HUES6 (cell line): ENCODE measurements at regions not wholly inside any gene's neighbourhood (a gene's known extent, or its start where the extent isn't known, plus 50 kb on each side); places are given as distances from the start of the nearest gene placed in this dataset.
"Not testable (repeated sequence)": the region's sequence is repeated elsewhere in the genome, so short reads cannot be mapped to it uniquely, and the experiment has no call there.

Experiments
- H3K27ac ChIP-seq: 2 replicates; pipeline ENCODE4 v1.7.0; 2013; ENCODE audit warnings: low read depth, mild to moderate bottlenecking, low read length, inconsistent platforms
- H3K27me3 ChIP-seq: 2 replicates; pipeline ENCODE4 v1.6.1; 2013; ENCODE audit warnings: low read length; ENCODE audit not compliant: control insufficient read depth, insufficient read depth
- H3K36me3 ChIP-seq: 2 replicates; pipeline ENCODE4 v1.6.1; 2013; ENCODE audit warnings: low read length; ENCODE audit not compliant: control insufficient read depth, insufficient read depth
- H3K4me1 ChIP-seq: 2 replicates; pipeline ENCODE4 v1.6.1; 2013; ENCODE audit warnings: low read length; ENCODE audit not compliant: control insufficient read depth, insufficient read depth
- H3K4me3 ChIP-seq: 2 replicates; pipeline ENCODE4 v1.5.1; 2013; ENCODE audit warnings: low read depth, low read length
- H3K9ac ChIP-seq: one replicate; pipeline ENCODE4 v1.6.1; 2013; ENCODE audit warnings: mild to moderate bottlenecking, low read length
- H3K9me3 ChIP-seq: 2 replicates; pipeline ENCODE4 v1.6.1; 2013; ENCODE audit warnings: low read depth, low read length; ENCODE audit not compliant: control insufficient read depth, insufficient read depth

DNA sequence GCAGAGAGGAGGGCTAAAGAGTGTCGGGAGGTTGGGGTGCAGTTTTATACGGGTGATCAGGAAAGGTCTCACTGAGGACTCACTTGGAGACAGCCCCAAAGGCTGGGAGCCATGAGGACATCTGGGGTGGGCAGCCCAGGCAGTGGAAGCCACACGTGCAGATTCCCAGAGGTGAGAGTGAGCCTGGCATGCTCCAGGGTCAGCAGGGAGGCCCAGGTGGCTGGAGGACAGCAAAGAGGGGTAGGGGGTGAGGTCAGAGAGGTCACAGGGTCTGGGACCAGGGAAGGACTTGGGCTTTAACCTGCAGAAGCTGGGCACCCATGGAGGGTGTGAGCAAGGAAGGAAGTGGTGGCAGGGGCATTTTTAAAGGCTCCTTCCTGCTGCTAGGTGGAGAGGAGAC, 481.7 kb downstream of the MATN1 start:
- H3K9me3 ChIP-seq: no peaks in the 10 kb centered on the region
- no peak overlapping the region for H3K4me3 ChIP-seq
- no peaks in the 10 kb centered on the region for H3K36me3 ChIP-seq
- no peak overlapping the region for H3K9ac ChIP-seq
- H3K27ac ChIP-seq: no peak overlapping the region; the same call in 1 of the 2 replicates
- H3K4me1 ChIP-seq: peaks cover 23% of the 10 kb centered on the region
- H3K27me3 ChIP-seq: no peaks in the 10 kb centered on the region

DNA sequence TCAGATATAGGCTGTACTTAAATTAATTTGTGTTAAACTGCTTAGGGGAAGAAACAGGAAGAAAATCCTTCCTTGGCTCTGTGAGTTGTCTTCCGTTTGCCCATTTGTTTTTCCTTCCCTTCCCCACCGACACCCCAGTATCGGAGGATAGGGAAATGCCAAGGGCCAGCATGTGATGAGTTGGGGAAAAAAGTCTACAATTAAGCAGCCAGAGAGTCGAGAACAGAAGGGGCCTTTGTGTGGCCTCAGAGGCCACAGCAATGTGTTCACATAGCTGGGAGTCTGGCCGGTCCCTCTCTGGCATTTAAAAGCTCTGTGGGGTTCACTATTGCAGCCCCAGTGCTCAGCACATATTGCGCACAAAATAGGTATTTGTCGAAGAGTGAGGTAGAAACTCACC, 489.3 kb downstream of the MATN1 start:
- no peak overlapping the region for H3K27ac ChIP-seq
- H3K4me3 ChIP-seq: no peak overlapping the region
- no peak overlapping the region for H3K9ac ChIP-seq
- no peaks in the 10 kb centered on the region for H3K27me3 ChIP-seq
- no peaks in the 10 kb centered on the region for H3K4me1 ChIP-seq
- H3K9me3 ChIP-seq: peaks cover 3% of the 10 kb centered on the region; the same call in 1 of the 2 replicates
- H3K36me3 ChIP-seq: no peaks in the 10 kb centered on the region

DNA sequence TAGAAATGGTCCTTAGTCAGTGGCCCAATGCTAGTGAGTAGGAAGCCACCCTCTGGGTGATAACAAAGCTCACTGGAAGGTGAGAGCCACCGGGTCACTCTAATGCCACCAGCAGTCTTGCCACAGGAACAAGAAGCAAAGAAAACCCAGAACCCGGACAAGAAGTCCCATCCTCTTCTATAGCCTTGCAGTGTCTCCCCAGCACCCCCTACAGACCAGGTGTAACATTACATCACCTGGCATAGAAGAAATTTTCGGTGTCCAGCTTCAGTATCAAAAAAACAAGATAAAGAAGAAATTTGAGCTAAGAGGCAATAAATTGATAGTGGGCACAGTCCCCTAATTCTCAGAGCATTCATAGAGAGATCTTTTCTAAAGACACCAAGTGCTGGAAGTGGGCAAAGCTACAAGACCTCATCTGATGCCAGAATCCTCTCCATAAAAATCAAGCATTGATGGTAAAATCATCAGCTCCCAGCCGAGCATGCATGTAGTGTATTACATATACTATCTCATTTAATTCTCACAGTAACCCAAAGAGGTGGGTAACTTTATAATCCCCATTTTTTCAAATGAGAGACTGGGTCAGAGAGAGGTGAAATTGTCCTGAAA, 491.0 kb downstream of the MATN1 start:
- H3K9me3 ChIP-seq: peaks cover 3% of the 10 kb centered on the region; the same call in 1 of the 2 replicates
- no peaks in the 10 kb centered on the region for H3K4me1 ChIP-seq
- no peaks in the 10 kb centered on the region for H3K27me3 ChIP-seq
- H3K27ac ChIP-seq: no peak overlapping the region
- no peak overlapping the region for H3K9ac ChIP-seq
- no peak overlapping the region for H3K4me3 ChIP-seq
- H3K36me3 ChIP-seq: no peaks in the 10 kb centered on the region

DNA sequence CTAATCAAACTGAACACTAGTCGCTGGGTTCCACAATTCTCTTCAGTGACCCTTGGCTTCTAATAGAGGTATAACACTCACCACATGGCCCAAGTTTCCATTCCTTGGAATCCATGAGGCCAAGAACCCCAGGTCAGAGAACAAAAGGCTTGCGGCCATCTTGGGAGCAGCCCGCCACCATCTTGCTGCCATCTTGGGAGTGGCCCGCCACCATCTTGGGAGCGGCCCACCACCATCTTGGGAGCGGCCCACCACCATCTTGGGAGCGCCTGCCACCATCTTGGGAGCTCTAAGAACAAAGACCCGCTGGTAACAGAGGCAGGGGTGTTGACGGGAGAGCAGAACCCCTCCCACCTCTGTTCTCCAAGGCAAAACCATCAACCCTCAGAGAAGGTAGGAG, 493.4 kb downstream of the MATN1 start:
- H3K27me3 ChIP-seq: no peaks in the 10 kb centered on the region
- no peaks in the 10 kb centered on the region for H3K36me3 ChIP-seq
- H3K4me1 ChIP-seq: no peaks in the 10 kb centered on the region
- no peak overlapping the region for H3K4me3 ChIP-seq
- H3K9ac ChIP-seq: no peak overlapping the region
- no peak overlapping the region for H3K27ac ChIP-seq
- H3K9me3 ChIP-seq: no peaks in the 10 kb centered on the region

- no peak overlapping the region for H3K9ac ChIP-seq
- H3K9me3 ChIP-seq: no peaks in the 10 kb centered on the region
- no peak overlapping the region for H3K27ac ChIP-seq
- H3K36me3 ChIP-seq: no peaks in the 10 kb centered on the region
- H3K4me1 ChIP-seq: no peaks in the 10 kb centered on the region
- no peaks in the 10 kb centered on the region for H3K27me3 ChIP-seq
- H3K4me3 ChIP-seq: no peak overlapping the region
These were observed 493.8 kb downstream of the MATN1 start for GRCh38 chr1:30229557-30229956.

DNA sequence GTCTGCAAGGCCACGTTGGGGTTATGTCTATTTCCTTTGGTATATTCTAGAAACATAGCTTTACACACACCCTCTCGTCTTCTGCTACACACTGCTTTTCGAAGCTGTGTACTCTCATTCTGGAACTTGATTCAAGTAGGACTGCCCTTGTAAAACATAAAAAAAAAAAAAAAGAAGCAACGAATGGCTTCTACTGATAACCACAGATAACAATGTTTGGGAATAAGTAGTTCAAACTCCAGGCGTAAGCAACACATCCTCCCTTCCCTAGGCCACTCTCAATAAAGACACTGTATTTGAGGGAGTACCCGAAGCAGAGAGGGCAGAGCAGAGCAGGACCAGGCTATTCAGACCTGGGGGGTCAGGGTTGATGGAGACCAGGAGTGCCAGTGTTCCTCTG, 496.7 kb downstream of the MATN1 start:
- Histone ChIP-seq H3K36me3 (no peaks in the 10 kb centered on the region), H3K4me3 (no peak overlapping the region), H3K4me1 (no peaks in the 10 kb centered on the region), H3K27me3 (no peaks in the 10 kb centered on the region), H3K9ac (no peak overlapping the region), H3K27ac (no peak overlapping the region), H3K9me3 (no peaks in the 10 kb centered on the region)

DNA sequence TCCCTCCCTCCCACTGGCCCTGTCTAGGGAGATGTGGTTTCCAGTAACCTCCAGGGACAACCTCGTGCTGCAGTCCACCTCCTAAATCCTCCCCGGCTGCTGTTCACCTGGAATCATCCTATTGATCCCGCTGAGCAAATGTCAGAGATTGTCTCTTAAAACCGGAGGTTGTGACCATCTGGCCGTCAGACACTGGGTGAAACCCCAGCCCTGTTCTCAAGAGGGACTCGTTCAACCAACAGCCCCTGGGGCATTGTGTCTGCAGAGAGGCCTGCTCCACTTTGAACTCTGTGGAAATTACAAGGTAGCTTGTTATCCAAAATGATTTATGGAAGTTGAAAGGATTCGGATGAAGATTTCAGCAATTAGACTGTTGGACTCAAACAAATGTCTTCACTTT, 498.0 kb downstream of the MATN1 start:
- H3K27ac ChIP-seq: no peak overlapping the region
- no peaks in the 10 kb centered on the region for H3K27me3 ChIP-seq
- no peak overlapping the region for H3K9ac ChIP-seq
- H3K9me3 ChIP-seq: no peaks in the 10 kb centered on the region
- no peak overlapping the region for H3K4me3 ChIP-seq
- H3K36me3 ChIP-seq: no peaks in the 10 kb centered on the region
- no peaks in the 10 kb centered on the region for H3K4me1 ChIP-seq

GRCh38 chr1:30219675-30220074, 503.7 kb downstream of the MATN1 start:
- Histone ChIP-seq H3K36me3 (no peaks in the 10 kb centered on the region), H3K27ac (no peak overlapping the region), H3K9ac (no peak overlapping the region), H3K4me1 (peaks cover 8% of the 10 kb centered on the region; the same call in 1 of the 2 replicates), H3K9me3 (no peaks in the 10 kb centered on the region), H3K4me3 (no peak overlapping the region), H3K27me3 (no peaks in the 10 kb centered on the region)

GRCh38 chr1:30218438-30218837, 504.9 kb downstream of the MATN1 start:
- Histone ChIP-seq H3K4me1 (peaks cover 8% of the 10 kb centered on the region; the same call in 1 of the 2 replicates), H3K36me3 (no peaks in the 10 kb centered on the region), H3K27ac (no peak overlapping the region), H3K9me3 (no peaks in the 10 kb centered on the region), H3K9ac (no peak overlapping the region), H3K4me3 (no peak overlapping the region), H3K27me3 (no peaks in the 10 kb centered on the region)

DNA sequence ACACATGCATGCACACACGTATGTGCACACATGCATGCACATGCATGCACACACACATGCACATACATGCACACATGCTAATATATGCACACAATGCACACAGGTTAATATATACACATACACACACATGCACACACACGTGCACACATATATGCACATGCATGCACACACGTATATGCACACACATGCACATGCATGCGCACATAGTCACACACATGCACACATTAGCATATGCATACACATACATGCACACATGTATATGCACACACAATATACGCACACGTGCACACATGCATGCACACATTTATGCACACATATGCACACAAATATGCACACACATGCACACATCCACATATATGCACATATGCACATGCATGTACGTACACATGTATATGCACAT, 506.8 kb downstream of the MATN1 start:
- Histone ChIP-seq H3K9me3 (no peaks in the 10 kb centered on the region), H3K9ac (no peak overlapping the region), H3K27ac (no peak overlapping the region), H3K36me3 (no peaks in the 10 kb centered on the region), H3K4me3 (no peak overlapping the region), H3K27me3 (no peaks in the 10 kb centered on the region), H3K4me1 (peaks cover 8% of the 10 kb centered on the region; the same call in 1 of the 2 replicates)

DNA sequence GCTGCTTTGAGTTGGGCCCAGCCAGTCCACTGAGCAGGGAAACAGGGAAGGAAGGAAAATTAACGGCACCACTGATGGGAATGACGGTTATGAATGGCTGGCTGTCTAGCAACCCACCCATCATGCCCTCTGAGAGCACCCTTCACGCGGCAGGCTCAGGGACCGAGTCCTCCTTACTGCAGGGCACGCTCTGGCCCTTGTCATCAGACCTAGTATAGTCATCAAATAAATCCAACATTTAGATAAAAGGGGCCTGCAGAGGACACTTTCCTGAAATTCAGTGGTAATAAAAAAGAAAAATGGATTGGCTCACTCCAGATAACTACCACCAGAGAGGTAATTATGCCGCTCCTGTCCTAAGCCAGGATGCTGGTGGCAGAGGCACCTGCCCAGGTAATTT, 509.4 kb downstream of the MATN1 start:
- Histone ChIP-seq H3K36me3 (no peaks in the 10 kb centered on the region), H3K27me3 (no peaks in the 10 kb centered on the region), H3K9me3 (no peaks in the 10 kb centered on the region), H3K9ac (no peak overlapping the region), H3K4me3 (no peak overlapping the region), H3K27ac (no peak overlapping the region), H3K4me1 (0 out of 2 replicates have a peak, but pooled peaks cover 3% of the 10 kb centered on the region)

DNA sequence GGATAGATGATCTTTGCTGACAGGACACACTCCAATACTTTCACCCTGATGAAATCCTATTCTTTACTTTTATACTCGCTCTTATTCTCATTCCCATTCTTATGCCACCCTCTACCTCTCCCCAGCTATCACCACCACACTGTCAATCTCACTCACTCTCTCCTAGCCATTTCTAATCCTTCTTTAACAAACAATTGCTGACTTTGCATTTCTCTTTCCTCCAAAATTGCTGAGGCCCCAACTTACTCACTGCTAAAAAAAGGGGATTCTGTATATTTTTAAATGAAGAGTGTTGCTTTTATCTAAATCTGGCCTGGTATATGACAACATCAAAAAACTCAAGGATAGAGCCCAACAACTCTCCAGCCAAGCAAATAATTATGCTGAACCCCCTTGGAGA, 515.4 kb downstream of the MATN1 start:
- not testable (repeated sequence) for H3K27me3 ChIP-seq, H3K9ac ChIP-seq, H3K9me3 ChIP-seq, H3K36me3 ChIP-seq, H3K4me1 ChIP-seq, H3K27ac ChIP-seq, H3K4me3 ChIP-seq
